Neural cell (in vitro differentiated cells): ENCODE measurements at regions not wholly inside any gene's neighbourhood (a gene's known extent, or its start where the extent isn't known, plus 50 kb on each side); places are given as distances from the start of the nearest gene placed in this dataset.

ENCODE experiments used
- H2AFZ ChIP-seq: fragments of 200-600, 300-800 bp; sonication (generic), shearing (Covaris generic); 2 replicates; pipeline ENCODE4 v1.6.0; 2014; ENCODE audit warnings: low read depth, mild to moderate bottlenecking, antibody characterized with exemption, low read length, moderate library complexity
- H3F3A ChIP-seq: fragments of 200-600 bp; shearing (Covaris generic); 2 replicates; pipeline ENCODE4 v1.6.1; 2016; ENCODE audit warnings: mild to moderate bottlenecking, moderate library complexity, mixed read lengths, antibody characterized with exemption, low read length; ENCODE audit not compliant: insufficient read depth, poor library complexity, severe bottlenecking
- H3K27ac ChIP-seq: fragments of 200-600, 300-800 bp; sonication (generic), shearing (Covaris generic); 2 replicates; pipeline ENCODE4 v1.5.1; 2014; ENCODE audit warnings: mild to moderate bottlenecking, low read length, moderate library complexity
- H3K27me3 ChIP-seq: fragments of 300-800, 200-600 bp; sonication (generic), shearing (Covaris generic); 2 replicates; pipeline ENCODE4 v1.6.0; 2014; ENCODE audit warnings: mild to moderate bottlenecking, low read depth, low read length, moderate library complexity; ENCODE audit not compliant: insufficient read depth
- H3K36me3 ChIP-seq: fragments of 300-800, 200-600 bp; sonication (generic), shearing (Covaris generic); 2 replicates; pipeline ENCODE4 v1.5.1; 2014; ENCODE audit warnings: mild to moderate bottlenecking, antibody characterized with exemption, low read length, moderate library complexity; ENCODE audit not compliant: insufficient read depth
- H3K4me2 ChIP-seq: fragments of 300-800, 200-600 bp; sonication (generic), shearing (Covaris generic); 2 replicates; pipeline ENCODE4 v1.6.0; 2014; ENCODE audit warnings: mild to moderate bottlenecking, low read length
- H3K4me3 ChIP-seq: fragments of 300-800, 200-600 bp; sonication (generic), shearing (Covaris generic); 2 replicates; pipeline ENCODE4 v1.5.1; 2014; ENCODE audit warnings: mild to moderate bottlenecking, low read length, moderate library complexity
- H3K79me2 ChIP-seq: fragments of 200-600 bp; shearing (Covaris generic); replicated peaks from 2 replicates; pipeline ENCODE4 v1.6.0; 2014; ENCODE audit warnings: mild to moderate bottlenecking, low read length, moderate library complexity; ENCODE audit not compliant: insufficient read depth
- H3K9ac ChIP-seq: fragments of 300-800, 200-600 bp; sonication (generic), shearing (Covaris generic); 2 replicates; pipeline ENCODE4 v1.6.1; 2016; ENCODE audit warnings: mild to moderate bottlenecking, low read length, mixed read lengths
- H3K9me2 ChIP-seq: fragments of 200-600 bp; shearing (Covaris generic); 2 replicates; pipeline ENCODE4 v1.6.1; 2016; ENCODE audit warnings: mild to moderate bottlenecking, low read length, mixed read lengths; ENCODE audit not compliant: insufficient read depth
- H3K9me3 ChIP-seq: fragments of 200-600, 300-800 bp; sonication (generic), shearing (Covaris generic); 2 replicates; pipeline ENCODE4 v1.6.1; 2016; ENCODE audit warnings: mild to moderate bottlenecking, mixed run types, low read length, moderate library complexity, mixed read lengths
- H4K20me1 ChIP-seq: fragments of 200-600 bp; shearing (Covaris generic); 2 replicates; pipeline ENCODE4 v1.6.1; 2016; ENCODE audit warnings: mild to moderate bottlenecking, mixed run types; ENCODE audit not compliant: insufficient read depth
- CTCF ChIP-seq: fragments of 450-650 bp; IDR thresholded peaks from 2 replicates; pipeline ENCODE4 v1.5.1; 2014; ENCODE audit warnings: antibody characterized with exemption, mild to moderate bottlenecking, moderate library complexity; ENCODE audit not compliant: poor library complexity, severe bottlenecking
- EP300 ChIP-seq: fragments of 450-650 bp; conservative IDR thresholded peaks from 2 replicates; pipeline ENCODE4 v1.6.1; 2014; ENCODE audit warnings: antibody characterized with exemption, mild to moderate bottlenecking, moderate library complexity; ENCODE audit not compliant: poor library complexity, severe bottlenecking
- EZH2 ChIP-seq: fragments of 200-600, 300-800 bp; shearing (Covaris generic), sonication (generic); IDR thresholded peaks from 2 replicates; pipeline ENCODE4 v1.6.1; 2014; ENCODE audit warnings: antibody characterized with exemption, low read length, borderline replicate concordance, mild to moderate bottlenecking; ENCODE audit not compliant: insufficient read depth, poor library complexity, severe bottlenecking
- MXI1 ChIP-seq: fragments of 450-650 bp; conservative IDR thresholded peaks from 2 replicates; pipeline ENCODE4 v1.6.1; 2014; ENCODE audit warnings: antibody characterized with exemption, mild to moderate bottlenecking; ENCODE audit not compliant: poor library complexity, severe bottlenecking
- POLR2AphosphoS5 ChIP-seq: IDR thresholded peaks from 2 replicates; pipeline ENCODE4 v1.6.1; 2012
- RAD21 ChIP-seq: fragments of 450-650 bp; conservative IDR thresholded peaks from 2 replicates; pipeline ENCODE4 v1.6.1; 2014; ENCODE audit warnings: antibody characterized with exemption, mild to moderate bottlenecking, moderate library complexity
- REST ChIP-seq: IDR thresholded peaks from 2 replicates; pipeline ENCODE4 v1.6.1; 2012; ENCODE audit warnings: borderline replicate concordance
- SMC3 ChIP-seq: fragments of 450-650 bp; conservative IDR thresholded peaks from 2 replicates; pipeline ENCODE4 v1.6.1; 2014; ENCODE audit warnings: antibody characterized with exemption, mild to moderate bottlenecking, moderate library complexity; ENCODE audit not compliant: poor library complexity
- TAF1 ChIP-seq: IDR thresholded peaks from 2 replicates; pipeline ENCODE4 v1.6.1; 2012; ENCODE audit warnings: low read depth

- no peaks in the 10 kb centered on the region for H3K9me3 ChIP-seq
- no peaks in the 10 kb centered on the region for H3F3A ChIP-seq
- H3K9ac ChIP-seq = no peak overlapping the region
- H2AFZ ChIP-seq = no peak overlapping the region
- TF ChIP-seq SMC3 = no peak
- TF ChIP-seq RAD21 = no peak
- no peak overlapping the region for H3K4me2 ChIP-seq
- H3K36me3 ChIP-seq = no peaks in the 10 kb centered on the region
- no peak overlapping the region for H3K27ac ChIP-seq
- no peak overlapping the region for H3K4me3 ChIP-seq
- H3K9me2 ChIP-seq = no peaks in the 10 kb centered on the region
- no peaks in the 10 kb centered on the region for H3K27me3 ChIP-seq
- H3K79me2 ChIP-seq = no peaks in the 10 kb centered on the region
- H4K20me1 ChIP-seq = no peaks in the 10 kb centered on the region
Observed at GRCh38 chr1:217244971-217245370, 385.9 kb downstream of the GPATCH2 start.

GRCh38 chr1:217240656-217241055 lies 390.2 kb downstream of the GPATCH2 start:
- Histone ChIP-seq H3K4me2 (no peak overlapping the region), H3K36me3 (no peaks in the 10 kb centered on the region), H4K20me1 (no peaks in the 10 kb centered on the region), H3F3A (no peaks in the 10 kb centered on the region), H3K9me3 (no peaks in the 10 kb centered on the region), H3K4me3 (no peak overlapping the region), H3K9ac (no peak overlapping the region), H3K27me3 (no peaks in the 10 kb centered on the region), H3K9me2 (no peaks in the 10 kb centered on the region), H2AFZ (no peak overlapping the region), H3K27ac (no peak overlapping the region), H3K79me2 (no peaks in the 10 kb centered on the region)
- TF ChIP-seq SMC3 = no peak
- TF ChIP-seq REST = no peak
- no peak for TF ChIP-seq POLR2AphosphoS5
- no peak for TF ChIP-seq MXI1
- TF ChIP-seq EP300 = no peak
- TF ChIP-seq RAD21 = no peak
- no peak for TF ChIP-seq CTCF
- TF ChIP-seq TAF1 = no peak
- TF ChIP-seq EZH2 = no peak

- Histone ChIP-seq H3F3A (no peaks in the 10 kb centered on the region), H3K27me3 (no peaks in the 10 kb centered on the region), H2AFZ (no peak overlapping the region), H3K36me3 (no peaks in the 10 kb centered on the region), H3K27ac (no peak overlapping the region), H3K79me2 (no peaks in the 10 kb centered on the region), H3K9me2 (no peaks in the 10 kb centered on the region), H4K20me1 (no peaks in the 10 kb centered on the region), H3K9ac (no peak overlapping the region), H3K4me3 (no peak overlapping the region), H3K4me2 (no peak overlapping the region), H3K9me3 (no peaks in the 10 kb centered on the region)
- TF ChIP-seq REST = no peak
- TF ChIP-seq CTCF = no peak
- no peak for TF ChIP-seq SMC3
Observed at GRCh38 chr1:217238945-217239344, 391.9 kb downstream of the GPATCH2 start.
